Body of pancreas (tissue), 4 donors: ENCODE measurements at regions not wholly inside any gene's neighbourhood (a gene's known extent, or its start where the extent isn't known, plus 50 kb on each side); places are given as distances from the start of the nearest gene placed in this dataset.

Experiments used
- POLR2A ChIP-seq, 3 donors: fragments of 450-650 bp; IDR thresholded peaks; one replicate each; pipeline ENCODE4 v1.6.1; 2016; ENCODE audit warnings: antibody characterized with exemption in 3 of 3, mild to moderate bottlenecking in 2 of 3
- TF ChIP-seq, protein P1 (sequence below), 7 experiments: fragments of 450-650 bp in 4 of 7; fragments of 200-600 bp in 3 of 7; sonication (generic) in 3 of 7; IDR thresholded peaks; one replicate each; pipeline ENCODE4 v1.5.1; 2016 to 2019; ENCODE audit warnings: antibody characterized with exemption in 7 of 7

DNA sequence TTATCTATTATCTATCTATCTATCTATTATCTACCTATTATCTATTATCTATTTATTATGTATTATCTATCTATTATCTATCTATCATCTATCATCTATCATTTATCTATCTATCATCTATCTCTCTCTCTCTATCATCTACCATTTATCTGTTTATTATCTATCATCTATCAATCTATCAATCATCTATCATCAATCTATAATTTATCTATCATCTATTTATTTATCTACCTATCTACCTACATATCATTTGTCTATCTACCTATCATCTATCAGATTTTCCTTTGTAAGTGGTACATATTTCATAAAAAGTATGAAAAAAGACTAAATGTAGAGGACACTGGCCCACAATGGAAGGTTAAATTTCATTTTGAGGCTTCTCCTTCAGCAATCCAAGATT, 212.1 kb upstream of the EXOC2 start:
- TF ChIP-seq, protein P1, sequence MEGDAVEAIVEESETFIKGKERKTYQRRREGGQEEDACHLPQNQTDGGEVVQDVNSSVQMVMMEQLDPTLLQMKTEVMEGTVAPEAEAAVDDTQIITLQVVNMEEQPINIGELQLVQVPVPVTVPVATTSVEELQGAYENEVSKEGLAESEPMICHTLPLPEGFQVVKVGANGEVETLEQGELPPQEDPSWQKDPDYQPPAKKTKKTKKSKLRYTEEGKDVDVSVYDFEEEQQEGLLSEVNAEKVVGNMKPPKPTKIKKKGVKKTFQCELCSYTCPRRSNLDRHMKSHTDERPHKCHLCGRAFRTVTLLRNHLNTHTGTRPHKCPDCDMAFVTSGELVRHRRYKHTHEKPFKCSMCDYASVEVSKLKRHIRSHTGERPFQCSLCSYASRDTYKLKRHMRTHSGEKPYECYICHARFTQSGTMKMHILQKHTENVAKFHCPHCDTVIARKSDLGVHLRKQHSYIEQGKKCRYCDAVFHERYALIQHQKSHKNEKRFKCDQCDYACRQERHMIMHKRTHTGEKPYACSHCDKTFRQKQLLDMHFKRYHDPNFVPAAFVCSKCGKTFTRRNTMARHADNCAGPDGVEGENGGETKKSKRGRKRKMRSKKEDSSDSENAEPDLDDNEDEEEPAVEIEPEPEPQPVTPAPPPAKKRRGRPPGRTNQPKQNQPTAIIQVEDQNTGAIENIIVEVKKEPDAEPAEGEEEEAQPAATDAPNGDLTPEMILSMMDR (IDR thresholded peaks at IDR 0.05) = no peak
- TF ChIP-seq POLR2A (IDR thresholded peaks at IDR 0.05) = no peak
